Activated CD4-positive, CD25-positive, alpha-beta regulatory T cell treated with anti-CD3 and anti-CD28 coated beads, Interleukin-2, amount 50 U/mL, for 72 hours (primary cell): ENCODE measurements at regions not wholly inside any gene's neighbourhood (a gene's known extent, or its start where the extent isn't known, plus 50 kb on each side); places are given as distances from the start of the nearest gene placed in this dataset.

Experiments used
- DNase-seq: peaks from one replicate; pipeline ENCODE4 v3.0.0; 2021

DNA sequence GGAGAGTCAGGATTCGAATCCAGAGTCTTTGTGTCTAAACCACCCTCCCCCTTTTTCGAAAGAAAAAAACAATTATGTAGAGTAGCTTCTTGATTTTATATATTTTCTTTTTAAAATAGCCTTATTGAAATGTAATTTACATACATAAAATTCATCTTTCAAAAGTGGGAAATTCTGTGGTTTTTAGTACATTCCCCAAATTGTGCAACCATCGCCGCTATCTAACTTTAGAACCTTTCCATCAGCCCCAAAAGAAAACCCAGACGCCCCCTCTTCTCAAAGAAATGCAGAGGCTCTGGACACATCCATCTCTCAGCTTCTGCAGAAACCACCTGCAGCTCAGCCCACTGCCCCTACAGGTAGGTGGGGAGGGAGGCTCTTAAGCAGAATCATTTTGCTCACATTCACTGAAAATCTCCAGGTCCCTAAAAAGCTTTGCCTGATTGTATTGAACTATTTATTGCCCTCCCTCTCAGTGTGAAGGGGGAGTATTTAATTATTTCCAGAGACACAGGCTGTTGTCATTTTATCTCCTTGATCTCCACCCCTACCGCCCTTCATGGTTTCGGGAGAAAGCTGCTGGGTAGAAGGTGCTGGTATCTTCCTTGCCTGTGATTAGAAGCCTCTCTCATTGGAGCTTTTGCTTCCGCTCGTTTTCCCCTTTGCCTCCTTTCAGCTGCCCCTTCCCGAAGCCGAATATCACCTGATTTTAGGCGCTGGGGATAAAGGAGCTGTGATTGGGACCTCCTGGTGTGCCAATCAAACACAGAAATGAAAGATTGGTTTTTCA is 68.7 kb upstream of the KCNG1 start:
- DNase-seq = no peak

DNA sequence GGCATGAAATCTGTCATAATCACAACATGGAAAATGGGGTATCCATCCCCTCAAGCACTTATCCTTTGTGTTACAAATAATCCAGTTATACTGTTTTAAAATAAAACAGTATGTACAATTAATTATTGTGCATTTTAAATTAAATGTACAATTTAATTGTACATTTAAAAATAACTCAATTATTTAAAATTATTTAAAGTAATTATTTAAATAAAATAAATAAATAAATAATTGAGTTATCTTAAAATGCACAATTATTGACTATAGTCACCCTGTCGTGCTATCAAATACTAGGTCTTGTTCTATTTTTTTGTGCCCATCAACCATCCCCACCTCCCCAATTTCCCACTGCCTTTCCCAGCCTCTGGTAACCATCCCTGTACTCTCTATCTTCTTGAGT is 66.9 kb upstream of the KCNG1 start:
- no peak for DNase-seq

DNA sequence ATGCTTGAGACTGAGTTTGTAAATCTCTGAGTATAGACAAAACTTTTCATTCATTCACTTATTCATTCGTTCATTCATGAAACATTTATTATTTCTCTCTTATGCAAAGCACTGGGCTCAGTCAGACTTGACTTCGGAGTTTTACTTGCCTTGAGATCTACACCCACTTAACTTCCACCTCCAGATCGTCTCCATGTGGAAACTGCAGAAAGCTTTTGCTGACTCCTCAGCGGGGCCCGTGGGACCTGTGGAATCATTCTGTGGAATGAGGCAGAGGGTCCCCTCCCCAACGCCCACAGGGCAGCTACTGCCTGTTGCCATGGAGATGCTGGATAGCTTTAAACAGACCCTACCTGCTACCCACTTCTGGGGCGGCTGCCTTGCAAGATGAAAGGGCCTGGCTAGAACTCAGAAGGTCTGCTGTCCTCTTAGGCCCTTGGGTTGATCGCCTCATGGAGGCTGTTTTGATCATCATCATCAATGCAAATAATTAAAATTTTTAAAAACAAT is 66.4 kb upstream of the KCNG1 start:
- DNase-seq = no peak

DNA sequence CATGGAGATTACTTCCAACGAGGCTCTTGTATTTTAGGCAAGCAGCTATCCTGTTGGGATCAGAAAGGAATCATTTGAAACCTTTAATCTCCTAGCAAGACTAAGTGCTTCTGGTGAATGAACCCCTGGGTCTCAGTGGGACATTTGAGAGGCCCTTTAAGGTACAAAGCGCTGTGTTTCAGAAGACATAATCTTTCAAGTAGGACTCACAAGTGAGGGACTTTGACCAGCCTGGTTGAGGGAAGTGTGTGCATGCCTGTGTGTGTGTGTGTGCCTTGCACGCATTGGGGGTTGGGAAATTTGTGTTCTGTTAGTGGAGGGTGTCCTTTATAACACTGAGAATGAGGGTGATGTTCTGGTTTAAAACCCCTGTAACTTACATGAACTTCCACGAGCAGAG is 64.4 kb upstream of the KCNG1 start:
- no peak for DNase-seq

DNA sequence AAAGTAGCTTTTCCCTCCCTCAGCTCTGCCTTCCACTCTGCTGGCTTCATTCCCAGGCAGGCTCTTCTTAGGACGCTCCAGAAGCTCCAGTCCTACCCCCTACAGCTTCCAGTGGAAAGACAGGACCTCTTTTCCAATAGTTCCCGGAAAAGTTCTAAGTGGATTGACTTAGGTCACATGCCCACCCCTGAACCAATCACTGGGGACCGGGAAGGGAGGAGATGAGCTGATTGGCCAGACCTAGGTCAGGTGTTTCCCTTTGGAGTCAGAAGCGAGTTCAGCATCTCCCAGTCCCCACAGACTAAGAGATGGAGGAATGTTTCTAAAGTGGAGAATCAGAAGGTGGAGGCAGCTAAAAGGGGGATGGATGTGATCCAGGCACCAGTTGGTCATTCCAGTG is 62.9 kb upstream of the KCNG1 start:
- DNase-seq = no peak

DNA sequence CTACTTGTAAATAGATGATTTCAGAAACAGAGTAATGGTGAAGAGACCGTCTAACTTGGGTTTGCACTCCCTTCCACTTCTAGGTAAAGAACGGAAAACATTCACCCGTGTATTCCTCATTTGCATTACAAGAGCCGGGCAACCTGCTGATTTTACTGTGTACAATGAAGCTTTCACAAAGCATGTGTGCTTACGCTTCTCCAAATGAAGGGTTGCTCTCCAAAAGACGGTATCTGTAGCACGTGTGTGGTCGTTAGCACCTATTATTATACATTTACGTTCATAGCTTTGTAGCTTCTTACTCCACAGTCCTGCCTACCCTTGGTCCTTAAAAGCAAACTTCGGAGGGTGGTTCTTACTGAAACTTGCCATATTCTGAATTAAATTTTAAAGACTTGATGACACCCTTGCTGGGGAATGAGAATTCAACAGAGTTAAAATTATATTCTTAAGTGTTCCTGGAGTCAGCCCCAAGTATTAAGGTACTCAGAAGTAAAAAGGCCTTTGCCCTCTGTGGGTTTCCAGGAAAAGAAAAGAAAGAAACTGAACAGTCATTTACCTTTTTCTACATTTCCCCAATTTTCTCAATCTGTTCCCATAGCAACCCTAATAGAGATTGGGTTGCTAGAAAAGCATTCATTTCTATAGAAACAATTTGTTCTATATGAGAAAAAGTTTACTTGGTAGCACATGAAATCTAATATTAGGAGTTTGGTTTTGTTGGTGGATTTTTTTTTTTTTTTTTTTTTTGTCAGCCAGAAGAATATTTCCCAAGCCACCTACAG is 61.9 kb upstream of the KCNG1 start:
- no peak for DNase-seq

DNA sequence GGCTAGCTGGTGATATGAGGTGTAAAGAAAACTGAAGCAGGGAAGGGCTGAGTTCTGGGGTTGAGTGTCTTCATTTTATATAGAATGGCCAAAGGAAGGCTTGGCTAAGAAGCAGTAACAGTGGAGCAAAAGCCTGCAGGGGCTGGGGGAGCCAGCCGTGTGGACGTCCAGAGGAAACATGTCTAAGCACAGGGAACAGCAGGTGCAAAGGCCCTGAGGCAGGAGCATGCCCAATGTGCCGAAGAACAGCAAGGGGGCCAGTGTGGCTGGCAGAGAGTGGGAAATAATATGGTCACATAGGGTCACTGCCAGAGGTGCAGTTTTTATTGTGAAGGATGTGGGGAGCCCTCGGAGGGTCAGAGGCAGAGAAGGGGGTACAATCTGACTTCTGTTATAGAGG is 60.5 kb upstream of the KCNG1 start:
- DNase-seq = no peak

DNA sequence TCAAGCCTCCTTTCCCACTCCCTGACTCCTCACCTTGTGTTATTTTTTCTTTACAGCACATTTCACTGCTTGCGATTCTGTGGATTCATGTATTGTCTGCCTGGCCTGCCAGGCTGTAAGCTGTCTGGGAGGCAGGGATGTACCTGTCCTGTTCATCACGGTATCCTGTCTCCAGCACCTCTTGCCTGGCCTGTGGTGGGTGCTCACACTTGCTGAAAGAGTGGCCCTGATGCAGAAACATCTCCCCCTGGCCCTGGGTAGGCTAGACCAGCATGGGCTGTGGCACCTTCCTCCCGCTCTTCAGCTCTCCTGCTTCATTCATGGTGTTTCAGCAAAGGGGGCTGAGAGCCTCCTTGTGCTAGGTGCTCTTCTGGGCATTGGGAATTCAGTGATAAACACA is 60.1 kb upstream of the KCNG1 start:
- no peak for DNase-seq

DNA sequence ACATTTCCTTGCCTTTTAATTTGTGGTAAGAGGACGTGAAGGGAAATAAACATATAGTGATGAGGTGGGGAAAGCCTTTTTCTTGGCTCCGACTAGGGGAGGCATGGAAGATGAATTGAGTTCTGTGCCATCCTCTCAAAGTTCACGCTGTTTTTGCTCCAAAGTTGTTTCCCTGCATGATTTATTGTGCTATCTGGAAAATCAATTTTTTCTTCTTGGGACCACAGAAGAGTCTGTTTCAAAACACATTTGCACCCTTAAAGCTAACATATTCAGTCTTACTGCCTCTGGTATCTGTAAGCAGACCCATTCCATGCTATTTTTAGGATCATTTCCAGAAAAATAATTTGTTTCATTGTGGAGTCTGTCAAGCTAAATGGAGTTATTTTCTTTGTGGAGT is 57.6 kb upstream of the KCNG1 start:
- DNase-seq = no peak

DNA sequence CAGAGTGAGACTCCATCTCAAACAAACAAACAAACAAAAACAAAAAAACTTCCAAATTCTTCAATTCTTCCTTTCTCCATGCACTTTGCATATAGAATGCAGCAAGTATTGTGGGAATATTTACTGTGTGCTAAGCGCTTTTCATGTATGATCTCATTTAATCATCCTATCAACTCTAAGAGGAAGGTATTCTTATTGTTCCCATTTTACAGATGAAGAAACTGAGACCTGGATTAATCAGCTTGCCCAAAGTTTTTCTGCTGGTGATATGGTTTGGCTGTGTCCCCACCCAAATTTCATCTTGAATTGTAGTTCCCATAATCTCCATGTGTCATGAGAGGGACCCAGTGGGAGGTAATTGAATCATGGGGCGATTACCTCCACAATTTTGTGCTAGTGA is 56.6 kb upstream of the KCNG1 start:
- DNase-seq = no peak

DNA sequence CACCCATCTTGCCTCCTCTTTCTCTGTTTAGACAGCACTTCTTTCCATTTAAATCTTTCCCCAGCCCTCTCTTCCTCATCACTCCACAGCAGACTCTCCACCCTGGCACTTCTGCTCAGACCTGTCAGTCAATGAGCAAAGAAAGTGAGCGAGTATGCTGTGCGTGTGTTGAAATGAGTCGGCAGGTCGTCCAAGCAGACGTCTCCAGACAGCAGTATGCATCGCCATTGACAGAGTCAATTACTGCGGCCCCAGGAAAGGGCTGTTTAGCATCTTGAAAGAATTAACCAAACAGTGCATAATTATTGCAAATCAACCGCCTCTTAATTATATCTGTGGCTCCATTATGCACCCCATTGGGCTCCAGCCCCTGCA is 54.8 kb upstream of the KCNG1 start:
- no peak for DNase-seq

DNA sequence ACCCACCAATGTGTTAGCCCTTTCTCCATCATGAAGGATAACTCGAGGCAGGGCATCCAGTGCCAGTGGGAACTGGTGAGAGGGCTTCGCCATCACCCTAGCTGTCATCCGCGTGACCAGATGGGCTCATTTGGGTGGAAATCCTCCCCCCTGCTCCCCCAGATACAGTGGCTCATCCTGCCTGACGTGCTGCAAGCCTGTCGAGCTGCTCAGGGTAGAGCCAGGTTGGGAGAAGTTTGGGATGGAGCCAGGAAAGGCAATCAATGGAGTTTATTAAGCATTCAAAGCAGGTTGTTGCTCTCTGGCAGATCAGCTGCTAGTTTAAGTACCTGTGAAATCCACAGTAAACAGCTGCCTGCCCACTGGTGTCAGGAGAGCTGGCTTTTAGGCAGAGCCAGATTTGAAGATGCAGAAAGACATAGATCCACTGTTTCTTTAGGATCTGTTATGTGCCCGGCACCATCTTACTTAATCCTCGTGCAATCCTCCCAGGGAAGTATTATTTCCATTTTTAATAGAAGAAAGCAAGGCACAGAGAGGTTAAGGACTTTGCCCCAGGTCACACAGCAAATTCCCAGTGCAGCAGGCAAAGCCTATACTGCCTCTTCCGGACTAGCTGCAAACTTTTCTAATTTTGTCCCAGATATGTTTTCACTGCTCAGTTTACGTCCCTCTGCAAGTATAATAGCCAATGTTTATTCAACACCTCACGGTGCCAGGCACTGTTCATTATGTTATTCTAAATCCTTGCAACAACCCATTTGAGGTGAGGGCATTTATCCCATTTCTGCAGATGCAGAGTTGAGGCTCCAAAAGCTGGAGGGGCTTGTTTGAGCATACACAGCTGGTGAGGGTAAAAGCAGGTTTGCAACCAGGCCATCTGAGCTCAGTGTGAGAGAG is 54.1 kb upstream of the KCNG1 start:
- DNase-seq = no peak

DNA sequence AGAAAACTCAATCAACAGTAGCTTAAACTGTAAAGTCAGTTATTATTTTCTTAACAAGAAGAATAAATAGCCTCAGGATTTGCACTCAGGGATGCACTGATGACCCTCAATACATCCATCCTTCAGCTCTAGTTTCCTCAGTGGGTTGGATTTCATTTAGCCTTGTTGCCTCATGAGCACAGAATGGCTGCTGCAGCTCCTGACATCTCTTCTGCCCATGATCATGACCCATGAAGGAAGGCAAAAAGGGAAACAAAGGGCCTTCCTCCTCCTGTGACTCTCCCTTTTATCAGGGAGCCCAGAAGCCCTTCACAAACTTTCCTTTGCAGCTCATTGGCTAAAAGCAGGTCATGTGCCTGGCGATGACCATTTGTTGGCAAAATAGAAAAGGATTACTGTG is 51.2 kb upstream of the KCNG1 start:
- no peak for DNase-seq
